Keratinocyte (primary cell): ENCODE measurements at regions not wholly inside any gene's neighbourhood (a gene's known extent, or its start where the extent isn't known, plus 50 kb on each side); places are given as distances from the start of the nearest gene placed in this dataset.

Source experiments
- EZH2 ChIP-seq: IDR thresholded peaks from one replicate; pipeline ENCODE4 v1.6.1; 2012; ENCODE audit warnings: inconsistent platforms, mild to moderate bottlenecking, low read length, moderate library complexity
- TF ChIP-seq, protein P1 (sequence below), 3 experiments: IDR thresholded peaks in 1 of 3; conservative IDR thresholded peaks in 1 of 3; optimal IDR thresholded peaks in 1 of 3; 2 replicates in 2 of 3; 3 replicates in 1 of 3; pipeline versions ENCODE3 to v1.5.1; 2011; ENCODE audit warnings: low read length in 3 of 3, mild to moderate bottlenecking in 3 of 3, moderate library complexity in 2 of 3, control low read depth in 1 of 3, inconsistent platforms in 1 of 3; ENCODE audit not compliant: insufficient read depth in 2 of 3; ENCODE audit errors: extremely low read depth in 1 of 3

DNA sequence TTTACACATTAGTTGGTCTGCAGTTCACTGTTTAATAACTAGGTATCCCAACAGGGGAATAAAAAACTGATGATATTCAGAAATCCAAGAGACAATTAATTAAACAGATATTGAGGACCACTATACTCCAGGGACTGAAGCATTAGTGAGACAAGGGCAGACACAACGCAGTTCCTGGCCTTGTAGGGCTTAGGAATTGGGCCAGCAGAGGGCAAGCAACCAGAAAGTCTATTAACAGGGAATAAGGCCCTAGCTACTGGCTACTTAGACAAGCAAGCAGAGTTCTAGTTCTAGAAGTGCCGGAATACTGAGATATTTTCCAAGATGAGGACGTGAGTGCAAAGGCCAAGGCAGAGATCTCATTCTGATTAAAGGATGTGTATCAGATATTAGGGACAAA, 58.6 kb upstream of the ADGRA3 start:
- TF ChIP-seq, protein P1, sequence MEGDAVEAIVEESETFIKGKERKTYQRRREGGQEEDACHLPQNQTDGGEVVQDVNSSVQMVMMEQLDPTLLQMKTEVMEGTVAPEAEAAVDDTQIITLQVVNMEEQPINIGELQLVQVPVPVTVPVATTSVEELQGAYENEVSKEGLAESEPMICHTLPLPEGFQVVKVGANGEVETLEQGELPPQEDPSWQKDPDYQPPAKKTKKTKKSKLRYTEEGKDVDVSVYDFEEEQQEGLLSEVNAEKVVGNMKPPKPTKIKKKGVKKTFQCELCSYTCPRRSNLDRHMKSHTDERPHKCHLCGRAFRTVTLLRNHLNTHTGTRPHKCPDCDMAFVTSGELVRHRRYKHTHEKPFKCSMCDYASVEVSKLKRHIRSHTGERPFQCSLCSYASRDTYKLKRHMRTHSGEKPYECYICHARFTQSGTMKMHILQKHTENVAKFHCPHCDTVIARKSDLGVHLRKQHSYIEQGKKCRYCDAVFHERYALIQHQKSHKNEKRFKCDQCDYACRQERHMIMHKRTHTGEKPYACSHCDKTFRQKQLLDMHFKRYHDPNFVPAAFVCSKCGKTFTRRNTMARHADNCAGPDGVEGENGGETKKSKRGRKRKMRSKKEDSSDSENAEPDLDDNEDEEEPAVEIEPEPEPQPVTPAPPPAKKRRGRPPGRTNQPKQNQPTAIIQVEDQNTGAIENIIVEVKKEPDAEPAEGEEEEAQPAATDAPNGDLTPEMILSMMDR (optimal IDR thresholded peaks at IDR 0.05 in 1 of 3, IDR thresholded peaks at IDR 0.05 in 1 of 3, conservative IDR thresholded peaks at IDR 0.05 in 1 of 3; ENCODE audit: extremely low read depth in 1 of 3, insufficient read depth in 2 of 3, low read length in 3 of 3) = peak in 1 of 3 experiments; percentile 1
- TF ChIP-seq EZH2 = no peak
